ENCODE measurements at regions not wholly inside any gene's neighbourhood (a gene's known extent, or its start where the extent isn't known, plus 50 kb on each side); places are given as distances from the start of the nearest gene placed in this dataset.

GRCh38 chr6:40312213-40313015 is 274.8 kb downstream of the LRFN2 start:
- DNase-seq (ENCODE audit: low spot score), result no peak

GRCh38 chr6:40308533-40309306 is 278.4 kb downstream of the LRFN2 start:
- DNase-seq (ENCODE audit: low spot score), result peak; percentile 10

GRCh38 chr6:40307712-40308111 is 279.5 kb downstream of the LRFN2 start:
- DNase-seq (ENCODE audit: low spot score), result no peak

- no peak for DNase-seq (ENCODE audit: low spot score)
Observed at GRCh38 chr6:40302856-40303454, 284.2 kb downstream of the LRFN2 start.

GRCh38 chr6:40299681-40300080 is 287.5 kb downstream of the LRFN2 start:
- no peak for DNase-seq (ENCODE audit: low spot score)

GRCh38 chr6:40298207-40298606 is 289.0 kb downstream of the LRFN2 start:
- no peak for DNase-seq (ENCODE audit: low spot score)

- no peak for DNase-seq (ENCODE audit: low spot score)
Observed at GRCh38 chr6:40295251-40295950, 291.8 kb downstream of the LRFN2 start.

GRCh38 chr6:40293460-40294185 is 293.5 kb downstream of the LRFN2 start:
- DNase-seq (ENCODE audit: low spot score), result no peak

GRCh38 chr6:40293060-40293459 is 294.1 kb downstream of the LRFN2 start:
- no peak for DNase-seq (ENCODE audit: low spot score)

GRCh38 chr6:40290816-40291215 is 296.3 kb downstream of the LRFN2 start:
- DNase-seq (ENCODE audit: low spot score), result no peak

- DNase-seq (ENCODE audit: low spot score), result no peak
Observed at GRCh38 chr6:40288919-40289318, 298.2 kb downstream of the LRFN2 start.

- no peak for DNase-seq (ENCODE audit: low spot score)
Observed at GRCh38 chr6:40287296-40287850, 299.8 kb downstream of the LRFN2 start.

- DNase-seq (ENCODE audit: low spot score), result no peak
Observed at GRCh38 chr6:40286721-40287120, 300.4 kb downstream of the LRFN2 start.

GRCh38 chr6:40285996-40286395 is 301.2 kb downstream of the LRFN2 start:
- DNase-seq (ENCODE audit: low spot score), result no peak

- DNase-seq (ENCODE audit: low spot score), result no peak
Observed at GRCh38 chr6:40285535-40285934, 301.6 kb downstream of the LRFN2 start.

- DNase-seq (ENCODE audit: low spot score), result no peak
Observed at GRCh38 chr6:40282986-40283385, 304.2 kb downstream of the LRFN2 start.

GRCh38 chr6:40281402-40281801 is 305.8 kb downstream of the LRFN2 start:
- DNase-seq (ENCODE audit: low spot score), result no peak

- no peak for DNase-seq (ENCODE audit: low spot score)
Observed at GRCh38 chr6:40280231-40280630, 306.9 kb downstream of the LRFN2 start.

- DNase-seq (ENCODE audit: low spot score), result no peak
Observed at GRCh38 chr6:40276141-40276540, 311.0 kb downstream of the LRFN2 start.

GRCh38 chr6:40274058-40274457 is 313.1 kb downstream of the LRFN2 start:
- no peak for DNase-seq (ENCODE audit: low spot score)

GRCh38 chr6:40268614-40269013 is 318.6 kb downstream of the LRFN2 start:
- no peak for DNase-seq (ENCODE audit: low spot score)
